ENCODE measurements at regions not wholly inside any gene's neighbourhood (a gene's known extent, or its start where the extent isn't known, plus 50 kb on each side); places are given as distances from the start of the nearest gene placed in this dataset.

DNA sequence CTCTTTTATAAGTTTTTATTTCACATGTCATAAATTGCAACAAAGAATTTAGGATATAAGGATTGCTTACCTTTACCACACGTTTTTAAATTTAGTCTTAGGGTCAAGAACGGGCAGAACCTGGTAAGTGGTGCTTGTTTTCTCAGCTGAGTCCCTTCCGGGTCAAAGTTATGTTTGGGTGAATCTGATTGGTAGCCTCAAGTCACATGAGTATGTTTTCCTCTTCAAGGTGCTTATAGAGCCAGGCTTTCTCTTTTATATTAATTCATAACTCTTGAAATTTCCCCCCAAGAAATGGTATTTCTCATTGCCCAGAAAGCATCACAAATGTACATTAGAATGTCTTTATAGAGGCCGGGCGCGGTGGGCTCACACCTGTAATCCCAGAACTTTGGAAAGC, 415.7 kb upstream of the ROBO2 start:
- no peaks in the 10 kb centered on the region for H3K27me3 ChIP-seq
- DNase-seq (ENCODE audit: low read depth in 1 of 2, low spot score in 1 of 2): no peak
- no peaks in the 10 kb centered on the region for H3K36me3 ChIP-seq
- no peak overlapping the region for H3K27ac ChIP-seq
- H3K4me3 ChIP-seq: no peak overlapping the region
- H3K4me1 ChIP-seq (ENCODE audit: low read depth): no peaks in the 10 kb centered on the region
- TF ChIP-seq, protein P1, sequence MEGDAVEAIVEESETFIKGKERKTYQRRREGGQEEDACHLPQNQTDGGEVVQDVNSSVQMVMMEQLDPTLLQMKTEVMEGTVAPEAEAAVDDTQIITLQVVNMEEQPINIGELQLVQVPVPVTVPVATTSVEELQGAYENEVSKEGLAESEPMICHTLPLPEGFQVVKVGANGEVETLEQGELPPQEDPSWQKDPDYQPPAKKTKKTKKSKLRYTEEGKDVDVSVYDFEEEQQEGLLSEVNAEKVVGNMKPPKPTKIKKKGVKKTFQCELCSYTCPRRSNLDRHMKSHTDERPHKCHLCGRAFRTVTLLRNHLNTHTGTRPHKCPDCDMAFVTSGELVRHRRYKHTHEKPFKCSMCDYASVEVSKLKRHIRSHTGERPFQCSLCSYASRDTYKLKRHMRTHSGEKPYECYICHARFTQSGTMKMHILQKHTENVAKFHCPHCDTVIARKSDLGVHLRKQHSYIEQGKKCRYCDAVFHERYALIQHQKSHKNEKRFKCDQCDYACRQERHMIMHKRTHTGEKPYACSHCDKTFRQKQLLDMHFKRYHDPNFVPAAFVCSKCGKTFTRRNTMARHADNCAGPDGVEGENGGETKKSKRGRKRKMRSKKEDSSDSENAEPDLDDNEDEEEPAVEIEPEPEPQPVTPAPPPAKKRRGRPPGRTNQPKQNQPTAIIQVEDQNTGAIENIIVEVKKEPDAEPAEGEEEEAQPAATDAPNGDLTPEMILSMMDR (IDR thresholded peaks at IDR 0.05; ENCODE audit: low read depth, low read length): no peak
- H3K9me3 ChIP-seq (ENCODE audit: low read depth): no peaks in the 10 kb centered on the region

DNA sequence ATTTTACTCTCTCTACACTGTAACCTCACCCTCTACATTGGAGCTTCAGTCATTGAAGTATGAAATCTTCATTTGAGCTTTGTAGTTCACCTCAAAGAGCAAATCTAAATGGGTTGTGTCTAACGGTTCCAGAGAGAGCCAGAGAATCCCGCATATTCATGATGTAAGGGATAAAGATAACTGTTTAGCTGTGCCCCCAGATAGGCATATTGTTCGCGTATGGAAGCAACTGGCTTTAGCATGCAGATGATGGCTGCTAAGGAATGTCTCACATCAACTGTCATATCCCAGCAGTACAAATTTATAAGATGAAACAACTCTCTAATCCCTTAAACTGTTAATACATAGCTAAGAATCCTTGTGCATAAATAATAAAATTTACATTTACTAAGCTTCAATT, 412.7 kb upstream of the ROBO2 start:
- DNase-seq (ENCODE audit: low read depth in 1 of 2, low spot score in 1 of 2): no peak
- no peak overlapping the region for H3K27ac ChIP-seq
- no peaks in the 10 kb centered on the region for H3K4me1 ChIP-seq (ENCODE audit: low read depth)
- no peak overlapping the region for H3K4me3 ChIP-seq
- TF ChIP-seq, protein P1 (IDR thresholded peaks at IDR 0.05; ENCODE audit: low read depth, low read length): no peak
- no peaks in the 10 kb centered on the region for H3K27me3 ChIP-seq
- H3K36me3 ChIP-seq: no peaks in the 10 kb centered on the region
- H3K9me3 ChIP-seq (ENCODE audit: low read depth): no peaks in the 10 kb centered on the region

DNA sequence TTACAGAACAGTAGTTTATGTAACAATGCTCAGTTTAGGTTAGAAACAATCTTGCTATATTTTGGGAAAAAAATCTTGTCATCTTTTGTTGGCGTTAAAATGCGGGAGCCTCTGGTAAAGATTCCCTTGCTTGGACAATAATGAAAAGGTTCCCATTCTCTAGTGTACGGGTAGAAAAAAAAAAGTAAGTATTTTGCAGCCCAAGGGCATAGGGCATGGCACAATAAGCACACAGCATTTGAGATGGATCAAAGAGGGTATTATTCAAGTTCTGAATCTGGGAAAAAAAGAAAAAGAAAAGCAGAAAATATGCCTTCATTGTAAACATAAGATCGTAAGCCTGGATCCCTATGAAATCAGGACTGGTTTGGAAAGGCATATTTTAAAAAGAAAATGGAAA, 408.6 kb upstream of the ROBO2 start:
- H3K9me3 ChIP-seq (ENCODE audit: low read depth): no peaks in the 10 kb centered on the region
- no peaks in the 10 kb centered on the region for H3K4me1 ChIP-seq (ENCODE audit: low read depth)
- no peaks in the 10 kb centered on the region for H3K27me3 ChIP-seq
- no peaks in the 10 kb centered on the region for H3K36me3 ChIP-seq
- TF ChIP-seq, protein P1 (IDR thresholded peaks at IDR 0.05; ENCODE audit: low read depth, low read length): no peak
- no peak for DNase-seq (ENCODE audit: low read depth in 1 of 2, low spot score in 1 of 2)
- H3K27ac ChIP-seq: no peak overlapping the region
- H3K4me3 ChIP-seq: no peak overlapping the region

DNA sequence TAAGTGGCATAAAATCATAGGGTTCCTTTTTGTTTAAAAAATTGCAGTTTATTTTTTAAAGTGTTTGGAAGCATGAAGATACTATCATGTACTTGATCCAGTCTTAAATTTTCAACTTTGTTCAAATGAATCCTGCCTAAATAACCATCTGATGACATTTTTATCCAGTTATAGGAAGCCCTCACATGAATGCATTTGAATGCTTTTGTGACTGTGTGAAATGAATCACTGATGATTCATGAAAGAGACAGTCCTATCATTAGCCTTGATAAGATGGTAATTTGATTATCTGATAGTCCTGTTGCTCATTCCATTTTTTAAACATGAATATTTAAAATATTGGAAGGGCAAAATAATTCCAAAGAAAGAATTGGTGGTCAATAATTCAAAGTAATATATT, 401.9 kb upstream of the ROBO2 start:
- TF ChIP-seq, protein P1 (IDR thresholded peaks at IDR 0.05; ENCODE audit: low read depth, low read length): no peak
- Histone ChIP-seq H3K4me1 (ENCODE audit: low read depth) (no peaks in the 10 kb centered on the region), H3K27me3 (no peaks in the 10 kb centered on the region), H3K4me3 (no peak overlapping the region), H3K27ac (no peak overlapping the region), H3K9me3 (ENCODE audit: low read depth) (no peaks in the 10 kb centered on the region), H3K36me3 (no peaks in the 10 kb centered on the region)
- no peak for DNase-seq (ENCODE audit: low read depth in 1 of 2, low spot score in 1 of 2)

DNA sequence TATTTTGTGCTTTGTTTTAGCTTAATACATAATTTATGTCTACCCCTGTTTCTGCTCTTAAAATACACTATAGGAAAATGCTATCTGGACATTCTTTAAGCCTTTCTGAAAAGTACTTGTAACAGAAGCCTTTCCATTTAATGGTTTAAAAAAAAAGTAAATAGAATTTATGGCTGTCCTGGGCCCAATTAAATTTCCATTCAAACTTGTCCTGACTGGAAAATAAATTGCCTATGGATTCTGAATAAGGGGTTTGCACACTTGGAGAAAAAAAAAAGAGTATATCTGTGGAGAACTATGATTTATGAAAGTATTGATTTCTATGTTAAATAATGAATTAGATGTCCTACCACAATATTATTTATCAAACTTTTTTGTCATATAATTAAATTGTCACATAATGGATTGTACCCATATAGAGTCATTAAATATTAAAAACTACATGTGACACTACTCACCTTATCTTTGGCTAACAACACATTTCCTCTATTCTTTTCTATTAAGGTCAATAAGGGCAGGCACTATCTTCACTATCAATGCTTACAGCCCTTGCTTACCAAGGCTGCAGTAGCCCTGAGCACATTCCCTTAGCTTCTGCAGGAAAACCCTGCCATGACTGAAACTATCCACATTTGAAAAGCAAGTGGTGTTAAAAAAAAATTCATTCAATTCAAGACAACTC, 396.1 kb upstream of the ROBO2 start:
- no peak overlapping the region for H3K4me3 ChIP-seq
- no peaks in the 10 kb centered on the region for H3K4me1 ChIP-seq (ENCODE audit: low read depth)
- H3K36me3 ChIP-seq: no peaks in the 10 kb centered on the region
- no peak for DNase-seq (ENCODE audit: low read depth in 1 of 2, low spot score in 1 of 2)
- no peaks in the 10 kb centered on the region for H3K27me3 ChIP-seq
- TF ChIP-seq, protein P1 (IDR thresholded peaks at IDR 0.05; ENCODE audit: low read depth, low read length): no peak
- H3K9me3 ChIP-seq (ENCODE audit: low read depth): no peaks in the 10 kb centered on the region
- no peak overlapping the region for H3K27ac ChIP-seq

Measured in cardiac muscle cell (in vitro differentiated cells and primary cell).